Gastrocnemius medialis (tissue), 4 donors: ENCODE measurements at regions not wholly inside any gene's neighbourhood (a gene's known extent, or its start where the extent isn't known, plus 50 kb on each side); places are given as distances from the start of the nearest gene placed in this dataset.

Source experiments
- CTCF ChIP-seq, 5 experiments: fragments of 450-650 bp in 3 of 5; fragments of 200-600 bp in 2 of 5; sonication (generic) in 2 of 5; IDR thresholded peaks in 4 of 5; conservative IDR thresholded peaks in 1 of 5; 1 replicate in 4 of 5; 2 replicates in 1 of 5; pipeline ENCODE4 v1.5.1; 2016 to 2019; ENCODE audit warnings: antibody characterized with exemption in 5 of 5, mild to moderate bottlenecking in 3 of 5, moderate library complexity in 3 of 5
- POLR2A ChIP-seq, 2 donors: fragments of 450-650 bp; IDR thresholded peaks; one replicate each; pipeline ENCODE4 v1.6.1; 2017; ENCODE audit warnings: antibody characterized with exemption in 2 of 2, mild to moderate bottlenecking in 2 of 2, moderate library complexity in 2 of 2

GRCh38 chrX:124963717-124964116 is 356.0 kb upstream of the TEX13C start, which contains the start of gene TENM1:
- TF ChIP-seq CTCF (IDR thresholded peaks at IDR 0.05 in 4 of 5, conservative IDR thresholded peaks at IDR 0.05 in 1 of 5) (no peak), POLR2A (IDR thresholded peaks at IDR 0.05) (no peak)
